HG02981 (cell line): ENCODE measurements at regions not wholly inside any gene's neighbourhood (a gene's known extent, or its start where the extent isn't known, plus 50 kb on each side); places are given as distances from the start of the nearest gene placed in this dataset.
A peak's percentile ranks its signal among the peaks of the same experiment; 100 is the strongest.
"Not testable (repeated sequence)": the region's sequence is repeated elsewhere in the genome, so short reads cannot be mapped to it uniquely, and the experiment has no call there.

Source experiments
- ATAC-seq: cut with Tn5 transposase; IDR thresholded peaks from one replicate; pipeline ENCODE4 v1.9.1; 2021; ENCODE audit warnings: mild to moderate bottlenecking, moderate library complexity; ENCODE audit not compliant: unreplicated experiment

GRCh38 chr2:75928093-75928492 is 217.4 kb upstream of the GCFC2 start:
- no peak for ATAC-seq

- ATAC-seq, result no peak
These were observed 214.8 kb upstream of the GCFC2 start for GRCh38 chr2:75925331-75926024.

DNA sequence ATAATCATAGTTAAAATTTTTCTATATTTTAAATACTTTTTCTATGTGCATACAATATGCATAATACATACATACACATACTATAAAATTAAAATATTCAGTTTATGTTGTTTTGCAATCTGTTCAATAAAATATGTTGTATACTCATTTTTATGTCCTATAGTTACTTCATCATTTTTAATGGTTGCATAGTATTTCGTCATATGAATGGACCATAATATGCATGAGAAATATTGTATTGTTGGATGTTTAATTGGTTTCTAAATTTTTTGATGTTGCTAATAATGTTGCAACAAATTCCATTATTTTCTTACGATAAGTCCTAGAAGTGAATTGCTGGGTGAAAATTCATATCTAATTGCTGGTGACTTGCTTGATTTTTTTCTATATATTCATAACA is 211.5 kb upstream of the GCFC2 start:
- no peak for ATAC-seq

DNA sequence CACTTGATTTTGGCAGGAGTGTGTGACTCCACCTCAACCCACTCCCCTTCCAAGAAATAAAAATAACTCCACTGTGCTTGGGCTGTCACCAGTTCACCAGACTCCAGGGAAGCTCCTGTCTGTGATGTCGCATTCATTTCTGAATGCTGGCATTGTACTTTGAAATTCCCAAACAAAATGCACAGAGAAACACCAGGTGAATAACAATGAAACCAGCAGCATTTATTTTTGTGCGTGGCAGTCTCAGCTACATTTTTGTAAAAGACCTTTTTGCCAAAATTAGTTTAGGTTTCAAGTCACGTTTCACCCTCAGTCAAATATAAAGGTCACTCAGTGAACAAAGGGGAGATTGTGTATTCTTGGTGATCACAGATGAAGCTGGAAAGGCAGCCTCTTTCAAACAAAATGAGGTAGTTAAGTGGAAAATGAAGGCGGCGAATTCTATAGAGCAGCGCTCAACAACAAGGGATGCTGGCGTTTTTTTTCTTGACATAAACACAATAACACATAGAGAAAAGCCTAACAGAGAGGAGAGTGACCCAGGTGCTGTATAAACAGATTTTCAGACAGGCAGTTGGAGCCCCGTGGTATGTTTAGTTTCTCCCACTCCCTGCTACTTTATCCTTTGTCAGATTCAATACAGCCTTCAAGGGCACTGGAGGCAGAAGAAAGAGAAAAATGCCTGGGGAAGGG is 210.3 kb upstream of the GCFC2 start:
- no peak for ATAC-seq

GRCh38 chr2:75915851-75916634 is 205.3 kb upstream of the GCFC2 start:
- no peak for ATAC-seq

- peak; percentile 59 for ATAC-seq
These were observed 186.2 kb upstream of the GCFC2 start for GRCh38 chr2:75896779-75897366.

GRCh38 chr2:75894170-75894569 is 183.5 kb upstream of the GCFC2 start:
- peak; percentile 87 for ATAC-seq

DNA sequence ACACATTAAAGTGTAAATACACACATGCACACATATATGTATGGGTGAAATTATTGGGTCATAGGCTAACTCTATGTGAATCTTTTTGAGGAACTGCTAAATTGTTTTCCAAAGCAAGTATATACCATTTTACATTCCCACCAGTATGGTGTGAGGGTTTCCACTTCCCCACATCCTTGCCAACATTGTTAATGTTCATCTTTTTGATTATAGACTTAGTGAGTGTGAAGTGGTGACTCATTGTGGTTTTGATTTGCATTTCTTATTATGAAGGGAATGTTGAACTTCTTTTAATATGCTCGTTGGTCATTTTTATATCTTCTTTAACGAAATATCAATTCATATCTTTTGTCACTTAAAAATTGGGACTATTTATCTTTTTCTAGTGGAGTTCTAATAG is 181.8 kb upstream of the GCFC2 start:
- ATAC-seq, result no peak

DNA sequence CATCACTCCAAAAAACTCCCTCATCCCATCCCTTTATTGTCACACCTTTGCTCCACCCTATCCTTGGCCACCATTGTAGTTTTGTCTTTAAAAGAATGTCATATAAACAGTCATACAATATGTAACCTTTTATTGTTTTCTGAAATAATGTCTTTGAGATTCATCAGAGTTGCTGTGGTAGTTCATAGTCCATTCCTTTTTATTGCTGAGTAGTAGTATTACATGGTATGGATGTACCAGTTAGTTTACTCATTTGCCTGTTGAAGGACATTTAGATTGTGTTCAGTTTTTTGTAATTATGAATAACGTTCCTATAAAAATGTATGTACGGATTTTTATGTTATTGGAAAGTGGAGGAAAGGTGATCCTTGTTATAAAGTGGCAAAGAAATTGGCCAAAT is 171.8 kb upstream of the GCFC2 start:
- no peak for ATAC-seq

- not testable (repeated sequence) for ATAC-seq
These were observed 164.9 kb upstream of the GCFC2 start for GRCh38 chr2:75875606-75876005.

GRCh38 chr2:75871762-75872614 is 161.3 kb upstream of the GCFC2 start:
- ATAC-seq, result not testable (repeated sequence)

DNA sequence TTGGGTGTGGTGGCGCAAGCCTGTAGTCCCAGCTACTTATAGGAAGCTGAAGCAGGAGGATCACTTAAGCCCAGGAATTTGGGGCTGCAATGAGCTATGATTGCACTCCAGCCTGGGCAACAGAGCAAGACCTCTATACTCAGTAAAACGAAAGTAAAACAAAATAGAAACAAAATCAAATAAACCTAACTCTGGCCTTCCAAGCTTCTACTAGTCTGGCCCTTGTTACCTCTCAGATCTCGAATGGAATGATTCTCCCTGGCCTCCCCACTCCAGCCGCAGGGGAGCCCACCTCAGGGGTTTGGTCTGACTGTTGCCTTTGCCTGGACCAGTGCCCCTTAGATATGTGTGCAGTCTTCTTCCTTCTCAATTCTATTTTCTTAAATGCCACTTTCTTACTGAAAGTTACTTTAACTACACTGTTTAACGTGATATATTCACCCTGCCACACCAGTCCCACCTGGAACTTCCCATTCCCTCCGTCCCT is 160.0 kb upstream of the GCFC2 start:
- ATAC-seq, result no peak

DNA sequence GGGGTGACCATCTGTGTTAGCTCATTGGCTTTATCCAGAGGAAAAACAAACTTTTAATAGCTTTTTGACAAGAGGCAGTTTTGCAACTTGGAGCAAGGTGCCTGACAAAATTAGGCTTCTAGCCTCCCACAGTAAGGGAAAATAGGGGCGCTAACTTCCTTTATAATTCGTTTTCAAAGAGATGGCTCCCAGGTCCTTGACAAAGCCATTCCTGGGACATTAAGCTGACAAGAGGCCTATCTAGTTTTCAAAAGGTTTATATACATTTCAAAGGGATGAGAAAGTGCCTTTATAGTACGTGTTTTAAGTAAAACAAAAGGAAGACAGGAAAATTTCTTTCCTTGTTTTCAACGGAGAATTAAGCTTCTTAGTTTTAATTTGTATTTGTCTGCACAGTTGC is 159.4 kb upstream of the GCFC2 start:
- ATAC-seq, result no peak

DNA sequence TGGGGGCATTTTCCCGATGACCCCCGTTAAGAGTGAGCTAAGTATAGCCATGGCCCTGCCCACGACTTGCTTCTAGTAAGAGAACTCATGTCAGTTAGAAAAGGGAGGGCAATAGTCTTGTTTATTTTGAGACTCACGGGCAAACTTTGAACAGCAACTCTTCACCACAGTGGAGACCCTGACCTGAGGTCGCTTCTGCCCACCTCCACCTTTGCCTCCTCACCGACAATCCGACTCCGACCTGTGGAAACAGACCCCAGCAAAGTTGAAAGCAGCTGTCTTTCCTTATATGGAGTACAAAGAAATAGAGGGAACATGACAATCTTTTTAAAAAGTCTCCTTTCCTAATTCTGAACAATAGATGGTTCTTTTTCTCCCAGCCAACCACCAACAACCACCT is 155.0 kb upstream of the GCFC2 start:
- ATAC-seq, result no peak

DNA sequence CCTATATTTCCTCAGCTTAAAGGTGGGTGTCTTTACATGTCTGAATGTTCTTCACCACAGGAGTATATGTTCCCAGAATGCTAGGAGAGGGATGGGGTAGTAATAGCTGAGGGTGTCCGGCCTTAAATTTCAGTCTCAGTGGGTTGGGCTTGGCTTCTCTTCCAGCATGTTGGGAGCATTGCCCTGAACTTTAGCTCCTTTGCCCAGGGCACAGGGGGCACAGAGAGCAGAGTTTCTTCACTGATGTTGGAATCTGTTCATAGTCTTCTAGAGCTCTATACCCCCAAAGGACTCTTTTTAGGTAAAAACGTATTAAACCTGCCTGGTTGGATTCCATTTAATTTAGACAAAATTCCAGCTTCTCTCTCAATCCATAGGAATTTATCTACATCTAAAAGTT is 154.4 kb upstream of the GCFC2 start:
- ATAC-seq, result no peak

DNA sequence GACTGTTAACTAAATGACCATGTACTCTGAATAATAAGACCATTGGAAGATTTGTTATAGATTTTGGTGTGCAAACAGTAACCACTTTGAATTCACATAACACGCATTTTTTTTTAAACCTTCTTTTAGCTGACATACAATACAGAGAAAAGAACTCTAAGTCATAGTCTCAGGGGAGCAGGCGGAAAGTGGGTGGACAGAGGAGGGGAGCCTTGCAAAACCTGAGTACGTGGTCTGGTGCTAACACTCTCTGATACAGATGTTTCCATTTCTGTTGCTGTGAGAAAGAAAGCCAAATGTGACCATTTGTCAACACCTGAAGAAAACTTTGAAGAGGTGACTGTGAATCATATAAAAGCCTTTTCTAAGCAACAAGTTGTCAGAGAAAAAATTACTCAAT is 151.8 kb upstream of the GCFC2 start:
- no peak for ATAC-seq

DNA sequence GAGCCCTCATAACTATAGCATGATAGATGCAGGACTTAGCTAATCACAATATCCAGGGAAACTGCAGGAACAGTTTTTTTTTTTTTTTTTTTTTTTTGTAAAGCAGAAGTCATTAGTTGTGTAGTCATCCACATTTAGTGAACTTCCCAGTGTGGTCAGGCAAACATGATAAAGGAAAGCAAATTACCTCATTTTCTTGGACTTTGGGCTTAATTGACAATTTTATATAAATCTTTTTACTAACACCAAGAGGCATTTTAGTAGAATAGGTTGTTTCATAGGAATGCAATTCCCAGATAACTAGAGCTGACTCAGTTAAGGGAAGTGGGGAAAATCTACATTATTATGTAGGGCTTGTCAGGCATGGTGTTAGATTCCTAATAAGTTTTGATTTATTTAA is 142.7 kb upstream of the GCFC2 start:
- ATAC-seq, result no peak

- ATAC-seq, result no peak
These were observed 141.9 kb upstream of the GCFC2 start for GRCh38 chr2:75852639-75853038.

GRCh38 chr2:75846683-75847190 is 136.0 kb upstream of the GCFC2 start:
- no peak for ATAC-seq

GRCh38 chr2:75844651-75845050 is 133.9 kb upstream of the GCFC2 start:
- peak; percentile 63 for ATAC-seq
